Activated CD8-positive, alpha-beta memory T cell treated with anti-CD3 and anti-CD28 coated beads for 48 hours (primary cell): ENCODE measurements at regions not wholly inside any gene's neighbourhood (a gene's known extent, or its start where the extent isn't known, plus 50 kb on each side); places are given as distances from the start of the nearest gene placed in this dataset.

Source experiments
- DNase-seq, 3 experiments: peaks; one replicate each; pipeline ENCODE4 v3.0.0-alpha.2; 2020; ENCODE audit warnings: low read depth in 2 of 3, low spot score in 2 of 3

GRCh38 chr9:105828171-105828570, 133.8 kb downstream of the TMEM38B start:
- DNase-seq, result no peak

- no peak for DNase-seq
Measured at GRCh38 chr9:105828596-105829213, 134.4 kb downstream of the TMEM38B start.

- DNase-seq, result no peak
Measured at GRCh38 chr9:105830461-105830860, 136.1 kb downstream of the TMEM38B start.

- DNase-seq, result no peak
Measured at GRCh38 chr9:105832096-105832710, 137.9 kb downstream of the TMEM38B start.

- DNase-seq, result no peak
Measured at GRCh38 chr9:105833271-105833975, 139.1 kb downstream of the TMEM38B start.

- no peak for DNase-seq
Measured at GRCh38 chr9:105834404-105834803, 140.1 kb downstream of the TMEM38B start.

GRCh38 chr9:105835721-105836120, 141.4 kb downstream of the TMEM38B start:
- DNase-seq, result no peak

- DNase-seq, result no peak
Measured at GRCh38 chr9:105836936-105837660, 142.8 kb downstream of the TMEM38B start.

GRCh38 chr9:105841562-105841961, 147.2 kb downstream of the TMEM38B start:
- no peak for DNase-seq

- DNase-seq, result no peak
Measured at GRCh38 chr9:105842023-105842644, 147.8 kb downstream of the TMEM38B start.

- no peak for DNase-seq
Measured at GRCh38 chr9:105846825-105847224, 152.5 kb downstream of the TMEM38B start.

- no peak for DNase-seq
Measured at GRCh38 chr9:105850852-105851500, 156.6 kb downstream of the TMEM38B start.

- no peak for DNase-seq
Measured at GRCh38 chr9:105854026-105854782, 159.9 kb downstream of the TMEM38B start.

GRCh38 chr9:105854783-105855724, 160.7 kb downstream of the TMEM38B start:
- no peak for DNase-seq

- DNase-seq, result no peak
Measured at GRCh38 chr9:105855987-105856386, 161.6 kb downstream of the TMEM38B start.

GRCh38 chr9:105858006-105858690, 163.8 kb downstream of the TMEM38B start:
- no peak for DNase-seq

- no peak for DNase-seq
Measured at GRCh38 chr9:105858877-105859276, 164.5 kb downstream of the TMEM38B start.

- DNase-seq, result no peak
Measured at GRCh38 chr9:105859428-105860091, 165.2 kb downstream of the TMEM38B start.
